GM12874 (cell line): ENCODE measurements at regions not wholly inside any gene's neighbourhood (a gene's known extent, or its start where the extent isn't known, plus 50 kb on each side); places are given as distances from the start of the nearest gene placed in this dataset.

ENCODE experiments used
- CTCF ChIP-seq: IDR thresholded peaks from 2 replicates; pipeline ENCODE4 v1.5.1; 2011; ENCODE audit warnings: low read depth, mild to moderate bottlenecking, control low read depth, low read length, moderate library complexity; ENCODE audit not compliant: insufficient read depth

GRCh38 chr16:49081554-49081953 lies 200.1 kb downstream of the CBLN1 start:
- no peak for TF ChIP-seq CTCF

- TF ChIP-seq CTCF: no peak
Measured at GRCh38 chr16:49081086-49081485, 200.6 kb downstream of the CBLN1 start.

GRCh38 chr16:49078571-49078970 lies 203.1 kb downstream of the CBLN1 start:
- no peak for TF ChIP-seq CTCF

GRCh38 chr16:49078104-49078503 lies 203.5 kb downstream of the CBLN1 start:
- no peak for TF ChIP-seq CTCF

- no peak for TF ChIP-seq CTCF
Measured at GRCh38 chr16:49075709-49076108, 205.9 kb downstream of the CBLN1 start.

GRCh38 chr16:49068224-49068623 lies 213.4 kb downstream of the CBLN1 start:
- no peak for TF ChIP-seq CTCF

GRCh38 chr16:49067776-49068175 lies 213.9 kb downstream of the CBLN1 start:
- no peak for TF ChIP-seq CTCF

- TF ChIP-seq CTCF: no peak
Measured at GRCh38 chr16:49061137-49061714, 220.4 kb downstream of the CBLN1 start.
